ENCODE measurements at regions not wholly inside any gene's neighbourhood (a gene's known extent, or its start where the extent isn't known, plus 50 kb on each side); places are given as distances from the start of the nearest gene placed in this dataset.

DNA sequence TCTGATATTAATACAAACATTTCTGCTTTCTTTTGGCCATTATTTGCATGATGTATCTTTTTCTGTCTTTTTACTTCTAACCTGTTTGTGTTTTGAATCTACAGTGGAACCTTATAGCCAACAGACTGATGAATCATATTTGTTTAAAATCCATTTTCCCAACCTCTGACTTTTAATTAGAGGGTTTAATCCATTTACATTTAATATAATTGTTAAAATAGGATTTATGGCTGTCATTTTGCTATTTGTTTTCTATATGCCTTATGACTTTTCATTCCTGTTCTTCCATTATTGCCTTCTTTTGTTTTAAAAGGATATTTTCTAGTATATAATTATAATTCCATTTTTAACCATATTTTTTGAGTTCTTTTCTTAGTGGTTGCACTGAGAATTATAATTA, 286.1 kb downstream of the ZNF621 start:
- TF ChIP-seq, protein P1, sequence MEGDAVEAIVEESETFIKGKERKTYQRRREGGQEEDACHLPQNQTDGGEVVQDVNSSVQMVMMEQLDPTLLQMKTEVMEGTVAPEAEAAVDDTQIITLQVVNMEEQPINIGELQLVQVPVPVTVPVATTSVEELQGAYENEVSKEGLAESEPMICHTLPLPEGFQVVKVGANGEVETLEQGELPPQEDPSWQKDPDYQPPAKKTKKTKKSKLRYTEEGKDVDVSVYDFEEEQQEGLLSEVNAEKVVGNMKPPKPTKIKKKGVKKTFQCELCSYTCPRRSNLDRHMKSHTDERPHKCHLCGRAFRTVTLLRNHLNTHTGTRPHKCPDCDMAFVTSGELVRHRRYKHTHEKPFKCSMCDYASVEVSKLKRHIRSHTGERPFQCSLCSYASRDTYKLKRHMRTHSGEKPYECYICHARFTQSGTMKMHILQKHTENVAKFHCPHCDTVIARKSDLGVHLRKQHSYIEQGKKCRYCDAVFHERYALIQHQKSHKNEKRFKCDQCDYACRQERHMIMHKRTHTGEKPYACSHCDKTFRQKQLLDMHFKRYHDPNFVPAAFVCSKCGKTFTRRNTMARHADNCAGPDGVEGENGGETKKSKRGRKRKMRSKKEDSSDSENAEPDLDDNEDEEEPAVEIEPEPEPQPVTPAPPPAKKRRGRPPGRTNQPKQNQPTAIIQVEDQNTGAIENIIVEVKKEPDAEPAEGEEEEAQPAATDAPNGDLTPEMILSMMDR (IDR thresholded peaks at IDR 0.05): no peak
- TF ChIP-seq, protein P2, sequence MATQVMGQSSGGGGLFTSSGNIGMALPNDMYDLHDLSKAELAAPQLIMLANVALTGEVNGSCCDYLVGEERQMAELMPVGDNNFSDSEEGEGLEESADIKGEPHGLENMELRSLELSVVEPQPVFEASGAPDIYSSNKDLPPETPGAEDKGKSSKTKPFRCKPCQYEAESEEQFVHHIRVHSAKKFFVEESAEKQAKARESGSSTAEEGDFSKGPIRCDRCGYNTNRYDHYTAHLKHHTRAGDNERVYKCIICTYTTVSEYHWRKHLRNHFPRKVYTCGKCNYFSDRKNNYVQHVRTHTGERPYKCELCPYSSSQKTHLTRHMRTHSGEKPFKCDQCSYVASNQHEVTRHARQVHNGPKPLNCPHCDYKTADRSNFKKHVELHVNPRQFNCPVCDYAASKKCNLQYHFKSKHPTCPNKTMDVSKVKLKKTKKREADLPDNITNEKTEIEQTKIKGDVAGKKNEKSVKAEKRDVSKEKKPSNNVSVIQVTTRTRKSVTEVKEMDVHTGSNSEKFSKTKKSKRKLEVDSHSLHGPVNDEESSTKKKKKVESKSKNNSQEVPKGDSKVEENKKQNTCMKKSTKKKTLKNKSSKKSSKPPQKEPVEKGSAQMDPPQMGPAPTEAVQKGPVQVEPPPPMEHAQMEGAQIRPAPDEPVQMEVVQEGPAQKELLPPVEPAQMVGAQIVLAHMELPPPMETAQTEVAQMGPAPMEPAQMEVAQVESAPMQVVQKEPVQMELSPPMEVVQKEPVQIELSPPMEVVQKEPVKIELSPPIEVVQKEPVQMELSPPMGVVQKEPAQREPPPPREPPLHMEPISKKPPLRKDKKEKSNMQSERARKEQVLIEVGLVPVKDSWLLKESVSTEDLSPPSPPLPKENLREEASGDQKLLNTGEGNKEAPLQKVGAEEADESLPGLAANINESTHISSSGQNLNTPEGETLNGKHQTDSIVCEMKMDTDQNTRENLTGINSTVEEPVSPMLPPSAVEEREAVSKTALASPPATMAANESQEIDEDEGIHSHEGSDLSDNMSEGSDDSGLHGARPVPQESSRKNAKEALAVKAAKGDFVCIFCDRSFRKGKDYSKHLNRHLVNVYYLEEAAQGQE (IDR thresholded peaks at IDR 0.05; ENCODE audit: insufficient read depth in 1 of 2, low read depth in 2 of 2, low read length in 1 of 2): no peak
- TF ChIP-seq SIN3A (IDR thresholded peaks at IDR 0.05; ENCODE audit: borderline replicate concordance, insufficient read depth, low read depth, low read length): no peak
